ENCODE measurements at regions not wholly inside any gene's neighbourhood (a gene's known extent, or its start where the extent isn't known, plus 50 kb on each side); places are given as distances from the start of the nearest gene placed in this dataset.

GRCh38 chr20:22404419-22405170 is 179.8 kb downstream of the FOXA2 start:
- no peak for DNase-seq (ENCODE audit: low read depth in 2 of 2)

GRCh38 chr20:22403632-22404361 is 180.6 kb downstream of the FOXA2 start:
- no peak for DNase-seq (ENCODE audit: low read depth in 2 of 2)

GRCh38 chr20:22403022-22403631 is 181.2 kb downstream of the FOXA2 start:
- DNase-seq (ENCODE audit: low read depth in 2 of 2): no peak

DNA sequence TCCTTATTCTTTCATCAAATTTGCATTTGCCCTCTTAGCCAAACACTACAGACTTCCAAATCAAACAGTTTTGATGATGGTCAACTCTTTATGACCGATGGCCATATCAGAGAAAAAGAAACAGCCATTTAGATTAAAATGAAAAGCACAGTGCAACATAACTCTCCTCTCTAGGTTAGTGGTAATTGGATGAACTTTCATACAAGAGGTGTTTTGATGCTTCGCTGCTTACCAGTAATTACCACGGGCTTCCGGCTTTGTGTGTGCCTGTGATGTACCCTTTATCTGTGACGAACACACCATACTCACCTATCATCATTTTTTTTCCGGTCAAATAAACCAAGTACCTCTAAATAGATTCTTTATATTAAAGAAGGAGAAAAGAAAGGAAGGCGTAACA is 181.8 kb downstream of the FOXA2 start:
- DNase-seq (ENCODE audit: low read depth in 2 of 2): no peak

GRCh38 chr20:22400440-22400839 is 183.9 kb downstream of the FOXA2 start:
- no peak for DNase-seq (ENCODE audit: low read depth in 2 of 2)

- no peak for DNase-seq (ENCODE audit: low read depth in 2 of 2)
These were observed 189.8 kb downstream of the FOXA2 start for GRCh38 chr20:22394583-22394982.

- DNase-seq (ENCODE audit: low read depth in 2 of 2): no peak
These were observed 193.8 kb downstream of the FOXA2 start for GRCh38 chr20:22390543-22390903.

GRCh38 chr20:22389836-22390542 is 194.4 kb downstream of the FOXA2 start:
- DNase-seq (ENCODE audit: low read depth in 2 of 2): no peak

DNA sequence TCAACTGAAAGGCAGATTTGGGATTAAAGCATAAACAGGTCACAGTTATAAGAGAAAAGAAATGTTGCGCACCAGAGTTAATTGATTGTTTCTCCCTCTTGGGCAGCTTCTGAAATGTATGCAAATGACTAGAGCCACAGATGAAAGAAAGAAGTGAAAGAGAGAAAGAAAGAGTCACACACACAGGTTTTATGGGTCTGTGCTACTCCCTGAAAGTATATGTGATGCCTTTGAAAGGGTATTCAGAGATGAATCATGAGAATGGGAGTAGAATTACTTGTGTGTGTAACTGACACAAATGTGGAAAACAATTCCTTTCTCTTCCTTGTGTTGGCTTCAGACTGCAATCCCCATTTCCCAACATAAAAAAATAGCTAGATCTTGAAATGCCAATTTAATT is 196.9 kb downstream of the FOXA2 start:
- DNase-seq (ENCODE audit: low read depth in 2 of 2): no peak

GRCh38 chr20:22386306-22386623 is 198.1 kb downstream of the FOXA2 start:
- DNase-seq (ENCODE audit: low read depth in 2 of 2): no peak

- no peak for DNase-seq (ENCODE audit: low read depth in 2 of 2)
These were observed 198.6 kb downstream of the FOXA2 start for GRCh38 chr20:22385602-22386305.

- DNase-seq (ENCODE audit: low read depth in 2 of 2): no peak
These were observed 199.4 kb downstream of the FOXA2 start for GRCh38 chr20:22384978-22385377.

DNA sequence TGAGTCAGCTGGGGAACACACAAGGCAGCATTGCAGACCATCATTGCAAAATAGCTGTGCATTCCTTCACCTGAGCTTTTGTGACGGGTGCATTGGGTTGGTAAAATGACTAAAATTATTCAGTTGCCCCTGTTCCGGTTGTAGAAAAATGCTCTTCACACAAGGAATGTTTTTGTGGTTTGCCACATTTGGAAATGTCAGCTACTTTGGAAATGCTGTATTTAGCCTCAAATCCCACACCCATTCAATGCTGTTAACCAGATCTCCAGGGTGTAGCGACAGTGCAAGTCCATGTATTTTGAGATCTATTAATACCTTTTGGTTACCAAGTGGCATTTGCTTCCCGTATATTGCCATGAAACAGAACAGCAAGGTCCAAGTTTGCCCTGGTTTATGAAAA is 201.2 kb downstream of the FOXA2 start:
- DNase-seq (ENCODE audit: low read depth in 2 of 2): no peak

GRCh38 chr20:22382742-22383141 is 201.6 kb downstream of the FOXA2 start:
- DNase-seq (ENCODE audit: low read depth in 2 of 2): no peak

- DNase-seq (ENCODE audit: low read depth in 2 of 2): no peak
These were observed 202.5 kb downstream of the FOXA2 start for GRCh38 chr20:22381812-22382416.

- DNase-seq (ENCODE audit: low read depth in 2 of 2): no peak
These were observed 204.9 kb downstream of the FOXA2 start for GRCh38 chr20:22379472-22379871.

DNA sequence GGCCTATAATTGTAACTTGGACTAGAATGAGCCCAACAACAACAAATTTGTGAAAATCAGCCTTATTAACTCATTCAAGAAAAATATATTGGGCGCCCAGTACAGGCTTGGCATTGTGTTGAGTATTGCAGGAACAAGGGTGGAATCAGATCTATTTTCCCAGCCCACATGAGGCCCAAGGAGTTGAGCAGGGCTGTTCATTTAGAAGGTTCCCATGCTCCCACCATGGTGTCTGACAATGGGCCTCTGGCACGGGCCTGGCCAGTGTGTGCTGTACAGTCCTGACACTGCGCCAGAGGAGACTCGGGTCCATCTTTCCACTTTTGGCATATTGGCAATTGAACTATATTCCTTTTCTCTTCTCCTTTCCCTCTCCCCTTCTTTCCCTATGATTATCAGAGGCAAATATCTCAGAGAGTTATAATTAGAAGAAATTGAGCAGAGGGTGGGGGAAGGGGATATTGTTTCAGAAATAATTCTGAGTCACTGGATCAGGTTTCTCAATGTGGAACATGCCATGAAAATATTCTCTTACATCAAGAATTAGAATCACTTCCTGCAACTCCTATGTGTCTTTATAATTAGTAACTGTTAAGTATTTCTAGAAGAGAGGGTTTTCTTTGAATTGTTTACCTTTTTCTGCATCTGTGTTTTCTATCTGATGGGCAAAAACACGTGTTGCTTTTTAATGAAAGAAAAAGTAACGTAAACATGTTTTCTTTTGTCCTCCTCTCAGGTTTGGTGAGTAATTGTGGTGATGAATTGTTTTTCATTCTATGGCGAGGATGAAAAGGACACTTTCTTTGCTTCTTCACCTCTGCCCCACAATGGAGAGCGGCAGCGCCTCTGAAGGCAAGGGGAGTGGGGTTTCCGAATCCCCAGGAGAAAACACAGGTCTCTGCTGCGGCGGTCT is 209.4 kb downstream of the FOXA2 start:
- no peak for DNase-seq (ENCODE audit: low read depth in 2 of 2)

GRCh38 chr20:22374066-22374465 is 210.3 kb downstream of the FOXA2 start:
- DNase-seq (ENCODE audit: low read depth in 2 of 2): no peak

DNA sequence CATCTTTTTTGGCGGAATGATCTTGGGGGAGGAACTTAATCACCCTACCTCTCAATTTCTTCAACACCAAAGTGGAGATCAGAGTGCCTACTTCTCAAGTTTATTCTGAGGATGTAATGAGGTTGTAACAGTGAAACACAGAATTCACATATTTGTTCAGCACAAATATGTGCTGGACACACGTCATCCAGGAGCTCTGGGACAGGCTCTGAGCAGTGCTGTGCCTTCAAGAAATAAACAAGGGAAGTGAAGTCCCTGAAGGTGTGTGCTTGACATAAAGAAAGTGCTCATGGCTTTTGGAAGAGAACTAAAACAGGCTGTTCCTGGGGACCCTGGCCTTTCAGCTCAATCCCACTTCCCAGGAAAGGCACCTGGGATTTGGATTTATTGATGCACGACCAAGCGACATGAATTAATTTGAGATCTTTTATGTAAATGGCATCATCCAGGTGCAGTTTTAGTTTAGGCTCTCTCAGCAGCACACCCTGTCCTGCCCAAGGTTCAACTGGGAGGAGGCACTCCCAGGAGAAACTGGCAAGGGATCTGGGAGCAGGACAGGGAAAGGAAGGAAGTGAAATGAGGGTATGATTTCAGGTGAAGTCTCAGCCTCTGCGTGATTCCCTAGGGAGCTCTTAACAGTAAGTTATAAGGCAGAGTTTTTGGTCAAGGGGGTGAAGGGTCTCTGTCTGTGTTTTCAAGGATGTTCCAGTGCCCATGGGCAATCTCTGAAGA is 211.0 kb downstream of the FOXA2 start:
- DNase-seq (ENCODE audit: low read depth in 2 of 2): no peak

GRCh38 chr20:22371843-22372242 is 212.5 kb downstream of the FOXA2 start:
- DNase-seq (ENCODE audit: low read depth in 2 of 2): no peak

Measured in stimulated activated CD8-positive, alpha-beta memory T cell treated with anti-CD3 and anti-CD28 coated beads, Interleukin-15, amount 100 ng/mL, for 48 hours (primary cell).